Hepatocyte (in vitro differentiated cells): ENCODE measurements at regions not wholly inside any gene's neighbourhood (a gene's known extent, or its start where the extent isn't known, plus 50 kb on each side); places are given as distances from the start of the nearest gene placed in this dataset.

ENCODE experiments used
- DNase-seq: peaks from one replicate; pipeline ENCODE4 v3.0.0-alpha.2; 2016; ENCODE audit warnings: low spot score
- H2AFZ ChIP-seq: fragments of 200-600 bp; sonication (generic); 2 replicates; pipeline ENCODE4 v1.6.0; 2016; ENCODE audit warnings: antibody characterized with exemption, mild to moderate bottlenecking
- H3K27ac ChIP-seq: fragments of 200-600 bp; sonication (generic); 2 replicates; pipeline ENCODE4 v1.5.1; 2016; ENCODE audit warnings: mild to moderate bottlenecking
- H3K27me3 ChIP-seq: fragments of 200-600 bp; sonication (generic); 2 replicates; pipeline ENCODE4 v1.6.1; 2016
- H3K36me3 ChIP-seq: fragments of 200-600 bp; sonication (generic); replicated peaks from 2 replicates; pipeline ENCODE4 v1.5.1; 2016; ENCODE audit warnings: low read depth; ENCODE audit not compliant: insufficient read depth
- H3K4me1 ChIP-seq: fragments of 200-600 bp; sonication (generic); 2 replicates; pipeline ENCODE4 v1.5.1; 2016; ENCODE audit warnings: mild to moderate bottlenecking, moderate library complexity; ENCODE audit not compliant: insufficient read depth
- H3K4me2 ChIP-seq: fragments of 200-600 bp; sonication (generic); 2 replicates; pipeline ENCODE4 v1.6.0; 2016
- H3K4me3 ChIP-seq: fragments of 200-600 bp; sonication (generic); 2 replicates; pipeline ENCODE4 v1.5.1; 2016; ENCODE audit warnings: mild to moderate bottlenecking
- H3K79me2 ChIP-seq: fragments of 200-600 bp; sonication (generic); 2 replicates; pipeline ENCODE4 v1.6.0; 2017; ENCODE audit warnings: mild to moderate bottlenecking
- H3K9me2 ChIP-seq: fragments of 200-600 bp; sonication (generic); replicated peaks from 2 replicates; pipeline ENCODE4 v1.6.0; 2017; ENCODE audit warnings: mild to moderate bottlenecking; ENCODE audit not compliant: insufficient read depth
- H3K9me3 ChIP-seq: fragments of 200-600 bp; sonication (generic); 2 replicates; pipeline ENCODE4 v1.5.1; 2016; ENCODE audit warnings: low read depth, mild to moderate bottlenecking
- H4K20me1 ChIP-seq: fragments of 200-600 bp; sonication (generic); 2 replicates; pipeline ENCODE4 v1.6.0; 2016; ENCODE audit warnings: mild to moderate bottlenecking; ENCODE audit not compliant: insufficient read depth, poor library complexity, severe bottlenecking
- CTCF ChIP-seq: fragments of 200-600 bp; sonication (generic); IDR thresholded peaks from 2 replicates; pipeline ENCODE4 v1.5.1; 2016; ENCODE audit warnings: antibody characterized with exemption, mild to moderate bottlenecking; ENCODE audit not compliant: poor library complexity
- EZH2 ChIP-seq: fragments of 200-600 bp; sonication (generic); IDR thresholded peaks from 2 replicates; pipeline ENCODE4 v1.6.1; 2016; ENCODE audit warnings: antibody characterized with exemption, mild to moderate bottlenecking, borderline replicate concordance
- EZH2phosphoT487 ChIP-seq: fragments of 200-600 bp; sonication (generic); IDR thresholded peaks from one replicate; pipeline ENCODE4 v1.6.1; 2018; ENCODE audit warnings: antibody characterized with exemption, mild to moderate bottlenecking, low read depth, moderate library complexity; ENCODE audit not compliant: unreplicated experiment, severe bottlenecking
- WGBS: methylation state at CpG from one replicate; pipeline ENCODE4 v1.1.6; 2016; ENCODE audit warnings: low lambda C conversion rate; ENCODE audit errors: missing lambda C conversion rate; 5-methylcytosine and 5-hydroxymethylcytosine counted together

- H3K9me2 ChIP-seq: no peaks in the 10 kb centered on the region
- no peak for DNase-seq
- H3K79me2 ChIP-seq: no peaks in the 10 kb centered on the region
- no peak for TF ChIP-seq EZH2
- TF ChIP-seq EZH2phosphoT487: no peak
- no peak for TF ChIP-seq CTCF
- H3K4me2 ChIP-seq: no peak overlapping the region
- 89% methylated on average over 6 of the region's 6 CpGs for WGBS
- H3K27me3 ChIP-seq: no peaks in the 10 kb centered on the region
- no peaks in the 10 kb centered on the region for H4K20me1 ChIP-seq
- H3K4me1 ChIP-seq: no peaks in the 10 kb centered on the region
- H3K27ac ChIP-seq: no peak overlapping the region
- no peaks in the 10 kb centered on the region for H3K36me3 ChIP-seq
- H3K9me3 ChIP-seq: no peaks in the 10 kb centered on the region
- no peak overlapping the region for H3K4me3 ChIP-seq
- no peak overlapping the region for H2AFZ ChIP-seq
These were observed 219.6 kb upstream of the G2E3 start for GRCh38 chr14:30339311-30339901.

DNA sequence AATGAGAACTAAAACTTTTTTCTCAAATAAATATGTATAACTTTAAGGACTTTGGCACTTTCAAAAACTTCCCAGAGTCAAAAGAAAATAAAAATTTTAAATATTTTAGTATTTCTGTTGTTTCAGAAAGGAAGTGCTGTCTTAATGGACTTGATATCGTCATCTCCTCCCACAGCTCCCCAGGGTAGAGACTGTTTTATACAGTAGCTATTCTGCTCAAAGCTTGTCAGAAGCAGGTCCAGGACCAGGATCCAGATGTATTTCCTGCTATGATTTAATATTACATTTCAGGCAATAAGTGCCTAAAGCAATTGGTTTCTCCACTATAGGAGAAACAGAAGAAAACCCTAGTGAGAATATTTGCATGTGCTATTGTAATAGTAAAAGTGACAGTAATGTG, 218.5 kb upstream of the G2E3 start:
- H4K20me1 ChIP-seq: no peaks in the 10 kb centered on the region
- H3K4me2 ChIP-seq: no peak overlapping the region
- H3K9me2 ChIP-seq: no peaks in the 10 kb centered on the region
- no peaks in the 10 kb centered on the region for H3K27me3 ChIP-seq
- H3K27ac ChIP-seq: no peak overlapping the region
- H3K4me3 ChIP-seq: no peak overlapping the region
- no peak overlapping the region for H2AFZ ChIP-seq
- no peaks in the 10 kb centered on the region for H3K4me1 ChIP-seq
- no peaks in the 10 kb centered on the region for H3K9me3 ChIP-seq
- DNase-seq: no peak
- H3K36me3 ChIP-seq: no peaks in the 10 kb centered on the region
- TF ChIP-seq CTCF (no peak), EZH2 (no peak), EZH2phosphoT487 (no peak)
- H3K79me2 ChIP-seq: no peaks in the 10 kb centered on the region
- 95% methylated on average over 1 of the region's 1 CpG for WGBS

DNA sequence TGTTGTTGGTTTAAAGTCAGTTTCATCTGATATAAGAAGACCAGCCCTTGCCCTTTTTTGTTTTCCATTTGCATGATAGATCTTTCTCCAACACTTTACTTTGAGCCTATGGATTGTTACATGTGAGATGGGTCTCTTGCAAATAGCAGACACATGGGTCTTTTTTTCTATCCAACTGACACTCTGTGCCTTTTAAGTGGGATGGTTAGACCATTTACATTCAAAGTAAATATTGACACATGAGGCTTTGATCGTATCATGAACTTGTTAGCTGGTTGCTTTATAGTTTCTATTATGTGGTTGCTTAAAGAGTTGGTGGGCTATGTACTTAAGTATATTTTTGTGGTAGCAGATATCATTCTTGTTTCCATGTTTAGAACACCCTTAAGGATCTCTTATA, 213.4 kb upstream of the G2E3 start:
- no peak overlapping the region for H3K4me3 ChIP-seq
- no peaks in the 10 kb centered on the region for H3K79me2 ChIP-seq
- DNase-seq: no peak
- no peaks in the 10 kb centered on the region for H3K9me2 ChIP-seq
- no peak overlapping the region for H3K4me2 ChIP-seq
- TF ChIP-seq EZH2phosphoT487: no peak
- TF ChIP-seq EZH2: no peak
- TF ChIP-seq CTCF: no peak
- H3K9me3 ChIP-seq: no peaks in the 10 kb centered on the region
- H3K27ac ChIP-seq: no peak overlapping the region
- no peaks in the 10 kb centered on the region for H4K20me1 ChIP-seq
- H3K27me3 ChIP-seq: no peaks in the 10 kb centered on the region
- no peak overlapping the region for H2AFZ ChIP-seq
- H3K36me3 ChIP-seq: no peaks in the 10 kb centered on the region
- no peaks in the 10 kb centered on the region for H3K4me1 ChIP-seq
- WGBS: 58% methylated on average over 1 of the region's 1 CpG

- 99% methylated on average over 2 of the region's 2 CpGs for WGBS
- no peak for DNase-seq
- no peak for TF ChIP-seq EZH2
- TF ChIP-seq CTCF: no peak
- TF ChIP-seq EZH2phosphoT487: no peak
- Histone ChIP-seq H4K20me1 (no peaks in the 10 kb centered on the region), H3K9me3 (no peaks in the 10 kb centered on the region), H3K79me2 (no peaks in the 10 kb centered on the region), H2AFZ (no peak overlapping the region), H3K36me3 (no peaks in the 10 kb centered on the region), H3K4me2 (no peak overlapping the region), H3K4me3 (no peak overlapping the region), H3K27me3 (no peaks in the 10 kb centered on the region), H3K27ac (no peak overlapping the region), H3K4me1 (no peaks in the 10 kb centered on the region), H3K9me2 (no peaks in the 10 kb centered on the region)
These were observed 210.5 kb upstream of the G2E3 start for GRCh38 chr14:30348445-30348844.
